SK-N-MC (cell line): ENCODE measurements at regions not wholly inside any gene's neighbourhood (a gene's known extent, or its start where the extent isn't known, plus 50 kb on each side); places are given as distances from the start of the nearest gene placed in this dataset.

Source experiments
- EZH2 ChIP-seq: fragments of 200-600 bp; sonication (generic); IDR thresholded peaks from one replicate; pipeline ENCODE4 v1.6.1; 2017; ENCODE audit warnings: antibody characterized with exemption
- FOXP2 ChIP-seq: optimal IDR thresholded peaks from 2 replicates; pipeline ENCODE3; 2011; ENCODE audit warnings: mild to moderate bottlenecking, moderate library complexity; ENCODE audit not compliant: insufficient read depth; ENCODE audit errors: extremely low read length, control extremely low read depth

- TF ChIP-seq FOXP2 (no peak), EZH2 (no peak)
Observed at GRCh38 chr1:118659646-118660045, 328.5 kb downstream of the TBX15 start.
